ENCODE measurements at regions not wholly inside any gene's neighbourhood (a gene's known extent, or its start where the extent isn't known, plus 50 kb on each side); places are given as distances from the start of the nearest gene placed in this dataset.

DNA sequence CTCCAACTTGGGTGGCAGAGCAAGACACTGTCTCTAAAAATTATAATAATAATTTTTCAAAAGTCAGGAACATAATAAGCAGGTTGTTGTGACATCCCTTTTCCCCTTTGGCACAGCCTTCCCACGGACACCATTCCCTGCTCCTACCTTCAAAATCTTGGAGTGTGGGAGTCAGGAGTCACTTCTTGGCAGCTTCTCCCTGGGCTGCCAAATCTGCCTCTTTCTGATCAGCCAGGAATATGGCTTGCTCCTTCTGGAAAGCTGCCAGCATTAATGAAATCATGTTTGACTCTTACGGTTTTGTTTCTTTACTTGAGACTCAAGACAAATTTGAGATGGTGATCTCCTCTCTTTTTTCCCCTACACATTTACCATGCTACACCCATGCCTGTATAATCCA lies 391.4 kb upstream of the SYT1 start:
- no peak overlapping the region for H3K27ac ChIP-seq
- ChIA-PET CTCF (interaction anchor here (0.8 kb wide), 1 partner anchor 597 kb away, joined by 3 read pairs; no protein-coding TSS in a partner anchor), POLR2A (ENCODE audit: low non-redundant PET) (no interaction called here)
- no peak for DNase-seq (ENCODE audit: low spot score)
- TF ChIP-seq, protein P1, sequence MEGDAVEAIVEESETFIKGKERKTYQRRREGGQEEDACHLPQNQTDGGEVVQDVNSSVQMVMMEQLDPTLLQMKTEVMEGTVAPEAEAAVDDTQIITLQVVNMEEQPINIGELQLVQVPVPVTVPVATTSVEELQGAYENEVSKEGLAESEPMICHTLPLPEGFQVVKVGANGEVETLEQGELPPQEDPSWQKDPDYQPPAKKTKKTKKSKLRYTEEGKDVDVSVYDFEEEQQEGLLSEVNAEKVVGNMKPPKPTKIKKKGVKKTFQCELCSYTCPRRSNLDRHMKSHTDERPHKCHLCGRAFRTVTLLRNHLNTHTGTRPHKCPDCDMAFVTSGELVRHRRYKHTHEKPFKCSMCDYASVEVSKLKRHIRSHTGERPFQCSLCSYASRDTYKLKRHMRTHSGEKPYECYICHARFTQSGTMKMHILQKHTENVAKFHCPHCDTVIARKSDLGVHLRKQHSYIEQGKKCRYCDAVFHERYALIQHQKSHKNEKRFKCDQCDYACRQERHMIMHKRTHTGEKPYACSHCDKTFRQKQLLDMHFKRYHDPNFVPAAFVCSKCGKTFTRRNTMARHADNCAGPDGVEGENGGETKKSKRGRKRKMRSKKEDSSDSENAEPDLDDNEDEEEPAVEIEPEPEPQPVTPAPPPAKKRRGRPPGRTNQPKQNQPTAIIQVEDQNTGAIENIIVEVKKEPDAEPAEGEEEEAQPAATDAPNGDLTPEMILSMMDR (conservative IDR thresholded peaks at IDR 0.05; ENCODE audit: low read depth): no peak

DNA sequence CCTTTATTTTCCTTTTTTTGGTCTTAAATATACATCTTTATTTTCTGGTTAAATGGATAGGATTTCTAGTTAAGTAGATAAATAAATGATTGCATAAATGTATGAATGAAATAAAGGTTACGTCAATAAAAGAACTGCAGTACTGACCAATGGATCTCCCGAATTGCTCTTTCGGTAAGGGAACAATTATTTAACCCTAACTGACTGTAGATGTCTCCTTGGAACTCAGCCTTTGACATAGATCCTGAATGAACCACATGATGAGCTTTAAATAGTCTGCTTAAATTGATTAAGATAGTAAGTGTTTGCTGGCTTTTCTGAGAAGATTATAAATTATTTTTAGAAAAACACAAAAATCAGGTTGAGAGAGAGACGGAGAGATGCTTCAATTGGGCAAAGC lies 391.0 kb upstream of the SYT1 start:
- H3K27ac ChIP-seq: no peak overlapping the region
- ChIA-PET POLR2A (ENCODE audit: low non-redundant PET) (no interaction called here), CTCF (interaction anchor here (0.8 kb wide), 1 partner anchor 597 kb away, joined by 3 read pairs; no protein-coding TSS in a partner anchor)
- TF ChIP-seq, protein P1 (conservative IDR thresholded peaks at IDR 0.05; ENCODE audit: low read depth): no peak
- no peak for DNase-seq (ENCODE audit: low spot score)

DNA sequence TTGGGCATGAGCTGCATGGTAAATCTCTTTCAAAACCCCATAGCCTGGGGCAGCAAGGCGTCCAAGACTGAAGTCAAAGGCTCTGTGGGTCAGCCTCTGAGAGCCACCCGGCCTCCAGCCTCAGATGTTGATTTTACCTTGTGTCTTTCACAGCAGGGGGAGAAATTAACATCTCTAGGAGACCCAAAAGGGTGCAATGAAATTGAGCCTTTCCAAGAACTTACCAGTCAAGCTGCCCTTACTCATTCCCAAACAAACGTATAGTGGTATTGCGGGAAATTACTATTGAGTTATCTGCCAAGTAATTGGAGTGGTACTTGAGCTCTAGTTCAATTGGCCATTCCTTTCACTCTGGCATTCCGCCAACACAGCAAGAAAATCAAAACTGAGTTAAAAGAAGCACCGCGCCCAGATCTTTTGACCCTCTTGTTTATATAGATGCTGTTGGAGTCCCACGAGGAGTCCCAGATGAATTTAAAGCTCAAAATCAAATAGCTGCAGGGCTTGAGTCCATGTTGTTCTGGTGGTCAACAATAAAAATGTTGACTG lies 380.7 kb upstream of the SYT1 start:
- CTCF ChIA-PET: no interaction called here
- TF ChIP-seq, protein P1 (conservative IDR thresholded peaks at IDR 0.05; ENCODE audit: low read depth): no peak
- H3K27ac ChIP-seq: no peak overlapping the region

DNA sequence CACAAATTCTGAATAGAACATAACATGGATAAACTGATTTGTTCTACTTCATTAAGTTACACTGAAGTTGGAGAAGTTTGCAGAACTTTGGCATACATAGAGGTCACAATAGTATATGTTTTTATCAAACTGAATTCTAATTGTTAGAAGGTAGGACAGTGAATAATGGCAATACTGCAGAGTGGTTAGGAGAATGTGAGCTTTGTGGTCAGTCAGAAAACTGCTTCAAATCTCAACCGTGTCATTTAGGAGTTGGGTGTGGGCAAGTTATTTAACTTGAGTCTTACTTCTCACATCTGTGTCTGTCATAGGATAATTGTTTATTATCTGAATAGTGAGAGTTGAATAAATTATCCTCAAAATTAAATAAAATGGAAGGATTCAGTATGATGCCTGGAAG lies 374.6 kb upstream of the SYT1 start:
- no peak overlapping the region for H3K27ac ChIP-seq
- ChIA-PET CTCF (no interaction called here), POLR2A (ENCODE audit: low non-redundant PET) (no interaction called here)
- TF ChIP-seq, protein P1 (conservative IDR thresholded peaks at IDR 0.05; ENCODE audit: low read depth): no peak
- no peak for DNase-seq (ENCODE audit: low spot score)

More for the DNA sequence above, 380.7 kb upstream of the SYT1 start:
- DNase-seq (ENCODE audit: low spot score): no peak
- POLR2A ChIA-PET (ENCODE audit: low non-redundant PET): no interaction called here

DNA sequence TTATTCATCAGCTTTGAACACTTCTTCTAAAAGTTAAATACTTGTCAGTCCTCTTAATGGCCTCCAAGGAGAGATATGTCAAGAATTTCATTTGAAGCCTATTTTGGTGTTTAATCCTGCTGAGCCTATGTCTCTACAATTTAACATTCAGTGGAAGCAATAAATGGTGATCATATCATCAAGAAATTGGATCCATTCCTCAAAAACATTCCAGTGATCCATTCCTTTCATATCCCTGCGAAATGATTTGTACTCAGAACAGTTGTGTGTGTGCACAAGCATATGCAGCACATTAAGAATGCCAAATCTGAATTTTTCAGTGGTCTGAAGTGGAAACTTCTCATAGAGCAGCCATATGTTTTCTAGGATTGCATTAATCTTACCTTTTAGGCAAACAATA lies 373.7 kb upstream of the SYT1 start:
- DNase-seq (ENCODE audit: low spot score): no peak
- TF ChIP-seq, protein P1 (conservative IDR thresholded peaks at IDR 0.05; ENCODE audit: low read depth): no peak
- ChIA-PET POLR2A (ENCODE audit: low non-redundant PET) (no interaction called here), CTCF (no interaction called here)
- no peak overlapping the region for H3K27ac ChIP-seq

DNA sequence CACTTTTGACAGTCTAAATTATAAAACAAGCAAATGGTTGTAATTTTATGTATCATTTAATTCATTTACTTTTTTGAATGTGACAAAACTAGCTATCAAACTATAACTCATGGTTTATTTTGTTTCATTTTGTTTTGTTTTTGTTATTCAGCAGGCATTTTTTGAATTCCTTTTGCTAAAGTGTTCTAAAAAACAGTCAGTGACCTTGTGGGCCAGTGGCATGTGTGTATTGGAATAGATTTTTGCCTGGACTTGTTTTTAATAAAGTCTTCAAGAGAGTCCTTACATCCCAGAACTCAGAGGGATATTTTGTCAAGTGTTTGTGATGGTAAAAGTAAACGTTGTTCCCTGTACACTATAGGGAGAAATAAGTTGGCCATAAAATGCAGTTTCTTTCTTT lies 369.7 kb upstream of the SYT1 start:
- ChIA-PET POLR2A (ENCODE audit: low non-redundant PET) (no interaction called here), CTCF (no interaction called here)
- TF ChIP-seq, protein P1 (conservative IDR thresholded peaks at IDR 0.05; ENCODE audit: low read depth): no peak
- peak; percentile 13 for DNase-seq (ENCODE audit: low spot score)
- no peak overlapping the region for H3K27ac ChIP-seq

DNA sequence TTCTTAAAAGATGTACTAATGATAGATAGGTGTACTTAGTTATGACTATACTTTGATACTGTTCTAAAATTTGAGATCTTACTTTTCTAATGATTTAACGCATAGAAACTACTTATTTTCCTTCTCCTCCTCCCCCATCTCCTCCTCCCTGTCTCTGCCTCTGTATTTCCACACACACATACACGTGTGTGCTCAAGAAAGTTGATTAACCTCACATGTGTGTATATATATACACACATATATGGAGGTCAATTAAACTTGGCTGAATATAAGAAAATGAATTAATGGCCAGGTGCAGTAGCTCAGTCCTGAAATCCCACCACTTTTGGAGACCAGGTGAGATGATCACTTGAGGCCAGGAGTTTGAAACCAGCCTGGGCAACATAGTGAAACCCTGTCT lies 362.7 kb upstream of the SYT1 start:
- TF ChIP-seq, protein P1 (conservative IDR thresholded peaks at IDR 0.05; ENCODE audit: low read depth): no peak
- DNase-seq (ENCODE audit: low spot score): no peak
- ChIA-PET CTCF (no interaction called here), POLR2A (ENCODE audit: low non-redundant PET) (no interaction called here)
- H3K27ac ChIP-seq: no peak overlapping the region

Measured in RWPE1 (cell line).